ENCODE measurements at regions not wholly inside any gene's neighbourhood (a gene's known extent, or its start where the extent isn't known, plus 50 kb on each side); places are given as distances from the start of the nearest gene placed in this dataset.
"Not testable (repeated sequence)": the region's sequence is repeated elsewhere in the genome, so short reads cannot be mapped to it uniquely, and the experiment has no call there.

GRCh38 chr1:9455487-9456234 lies 83.6 kb upstream of the SLC25A33 start:
- H3K9me3 ChIP-seq, result no peaks in the 10 kb centered on the region

GRCh38 chr1:9456833-9457232 lies 82.4 kb upstream of the SLC25A33 start:
- TF ChIP-seq EP300 (IDR thresholded peaks at IDR 0.05) (no peak), POLR2AphosphoS5 (IDR thresholded peaks at IDR 0.05) (no peak), POLR2A (IDR thresholded peaks at IDR 0.05) (no peak), CTCF (IDR thresholded peaks at IDR 0.05) (no peak)
- WGBS, result 88% methylated on average over 4 of the region's 4 CpGs
- Histone ChIP-seq H3K4me1 (peaks cover 15% of the 10 kb centered on the region), H3K9me3 (no peaks in the 10 kb centered on the region), H3K36me3 (no peaks in the 10 kb centered on the region), H3K27ac (no peak overlapping the region), H3K4me3 (no peak overlapping the region), H3K27me3 (no peaks in the 10 kb centered on the region)
- no peak for DNase-seq (ENCODE audit: low spot score in 2 of 2)

More at GRCh38 chr1:9455487-9456234, 83.6 kb upstream of the SLC25A33 start:
- peak in 1 of 2 donors; percentile 73 for DNase-seq (ENCODE audit: low spot score in 2 of 2)
- H3K27ac ChIP-seq, result no peak overlapping the region
- no peaks in the 10 kb centered on the region for H3K36me3 ChIP-seq
- peaks cover 21% of the 10 kb centered on the region for H3K4me1 ChIP-seq
- no peak overlapping the region for H3K4me3 ChIP-seq
- peak; percentile 32 to 44 for TF ChIP-seq CTCF (IDR thresholded peaks at IDR 0.05)
- TF ChIP-seq POLR2AphosphoS5 (IDR thresholded peaks at IDR 0.05), result no peak
- H3K27me3 ChIP-seq, result no peaks in the 10 kb centered on the region
- 52% methylated on average over 13 of the region's 22 CpGs for WGBS

DNA sequence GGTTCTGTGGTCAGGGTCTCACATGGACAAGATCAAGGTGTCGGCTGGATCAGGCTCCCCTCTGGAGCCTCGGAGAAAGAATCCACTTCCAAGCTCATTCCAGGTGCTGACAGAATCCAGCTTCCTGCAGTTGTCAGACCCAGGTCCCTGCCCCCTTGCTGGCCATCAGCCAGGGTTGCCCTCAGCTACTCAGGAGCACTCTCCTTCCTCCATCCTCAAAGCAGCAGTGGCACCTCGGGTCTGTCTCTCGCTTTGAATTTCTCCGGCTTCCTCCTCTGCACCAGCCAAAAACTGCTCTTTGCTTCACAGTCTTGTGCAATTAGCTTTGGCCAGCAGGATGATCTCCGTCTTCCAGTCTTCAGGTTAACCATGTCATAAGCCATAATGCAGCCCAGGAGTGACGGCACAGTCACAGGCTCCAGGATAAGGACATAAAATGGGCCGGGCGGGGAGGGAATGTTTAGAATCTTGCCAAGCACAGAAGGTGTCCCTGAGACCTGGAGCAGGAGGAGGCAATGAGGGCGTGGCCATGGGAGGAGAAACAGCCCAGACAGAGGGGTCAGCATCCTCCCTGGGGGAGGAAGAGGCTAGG lies 79.4 kb upstream of the SLC25A33 start:
- no peak overlapping the region for H3K27ac ChIP-seq
- no peak for DNase-seq (ENCODE audit: low spot score in 2 of 2)
- TF ChIP-seq EP300 (IDR thresholded peaks at IDR 0.05), result no peak
- no peak for TF ChIP-seq CTCF (IDR thresholded peaks at IDR 0.05)
- no peak for TF ChIP-seq POLR2A (IDR thresholded peaks at IDR 0.05)
- no peak for TF ChIP-seq POLR2AphosphoS5 (IDR thresholded peaks at IDR 0.05)
- H3K9me3 ChIP-seq, result no peaks in the 10 kb centered on the region
- WGBS, result 43% methylated on average over 10 of the region's 10 CpGs
- peaks cover 15% of the 10 kb centered on the region for H3K4me1 ChIP-seq
- no peaks in the 10 kb centered on the region for H3K27me3 ChIP-seq
- H3K4me3 ChIP-seq, result no peak overlapping the region
- no peaks in the 10 kb centered on the region for H3K36me3 ChIP-seq

GRCh38 chr1:9465640-9466039 lies 73.6 kb upstream of the SLC25A33 start:
- Histone ChIP-seq H3K9me3 (no peaks in the 10 kb centered on the region), H3K27ac (no peak overlapping the region), H3K4me1 (peaks cover 15% of the 10 kb centered on the region), H3K27me3 (peaks cover 3% of the 10 kb centered on the region), H3K4me3 (no peak overlapping the region), H3K36me3 (no peaks in the 10 kb centered on the region)
- TF ChIP-seq POLR2A (IDR thresholded peaks at IDR 0.05) (no peak), EP300 (IDR thresholded peaks at IDR 0.05) (no peak), POLR2AphosphoS5 (IDR thresholded peaks at IDR 0.05) (no peak)
- no peak for DNase-seq (ENCODE audit: low spot score in 2 of 2)
- WGBS, result 67% methylated on average over 8 of the region's 9 CpGs

DNA sequence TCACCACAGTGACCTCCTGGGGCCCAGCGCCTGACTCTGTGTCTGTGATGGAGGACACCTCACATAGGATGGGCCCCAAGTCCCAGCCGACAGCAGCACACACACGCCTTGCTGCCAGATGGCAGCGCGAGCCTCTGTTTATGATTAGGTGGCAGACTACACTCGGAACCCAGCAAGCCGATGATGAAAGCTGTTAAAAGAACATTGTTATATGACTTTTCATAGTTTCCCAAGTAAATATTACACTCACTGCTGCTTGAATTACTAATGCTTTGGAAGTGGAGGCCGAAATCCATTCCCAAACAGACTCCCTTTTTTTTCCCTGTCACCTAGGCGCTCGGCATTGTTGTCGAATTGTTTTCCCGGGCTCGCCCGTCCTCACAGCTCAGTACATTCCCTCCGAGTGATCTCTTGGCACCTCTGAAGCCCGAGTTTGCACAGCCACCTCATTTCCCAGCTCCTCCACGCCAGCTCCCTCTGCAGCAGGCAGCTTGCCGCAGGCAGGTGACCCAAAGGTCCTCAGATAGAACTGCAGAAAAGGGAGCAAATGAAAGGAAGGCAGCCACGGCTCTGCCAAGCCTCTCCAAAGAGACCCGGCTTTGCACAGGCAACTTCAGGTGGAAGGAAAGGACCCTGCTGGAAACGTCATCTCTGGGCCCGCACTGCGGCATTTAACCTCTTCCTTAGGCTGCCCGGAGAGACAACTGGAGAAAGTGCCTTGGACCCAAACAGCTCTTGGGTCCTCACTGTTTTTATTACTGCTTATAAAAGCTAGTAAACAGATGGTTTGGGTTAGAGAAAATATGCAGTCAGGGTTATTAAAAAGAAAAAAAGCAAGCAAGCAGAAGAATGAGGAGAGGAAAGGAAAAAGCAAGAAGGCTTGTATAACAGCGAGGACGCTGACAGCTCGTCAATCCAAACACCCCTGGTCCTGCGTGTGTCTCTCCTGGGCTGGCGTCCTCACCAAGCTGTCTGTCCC lies 72.2 kb upstream of the SLC25A33 start:
- Histone ChIP-seq H3K27ac (peak overlapping the region; percentile 39), H3K4me1 (peaks cover 21% of the 10 kb centered on the region), H3K27me3 (peaks cover 3% of the 10 kb centered on the region), H3K9me3 (no peaks in the 10 kb centered on the region), H3K36me3 (no peaks in the 10 kb centered on the region), H3K4me3 (no peak overlapping the region)
- TF ChIP-seq POLR2A (IDR thresholded peaks at IDR 0.05) (no peak), CTCF (IDR thresholded peaks at IDR 0.05) (no peak), POLR2AphosphoS5 (IDR thresholded peaks at IDR 0.05) (peak in 1 of 3 donors; percentile 8), EP300 (IDR thresholded peaks at IDR 0.05) (peak; percentile 59)
- DNase-seq (ENCODE audit: low spot score in 2 of 2), result peak in 1 of 2 donors; percentile 84
- 43% methylated on average over 29 of the region's 29 CpGs for WGBS

- WGBS, result 84% methylated on average over 3 of the region's 3 CpGs
- not testable (repeated sequence) for H3K27ac ChIP-seq; H3K27me3 ChIP-seq; H3K36me3 ChIP-seq; H3K9me3 ChIP-seq; DNase-seq (ENCODE audit: low spot score in 2 of 2); H3K4me3 ChIP-seq
- H3K4me1 ChIP-seq, result peaks cover 46% of the 10 kb centered on the region
These were observed 69.4 kb upstream of the SLC25A33 start for GRCh38 chr1:9469882-9470281.

All from suprapubic skin (tissue), 4 donors.